ENCODE measurements at regions not wholly inside any gene's neighbourhood (a gene's known extent, or its start where the extent isn't known, plus 50 kb on each side); places are given as distances from the start of the nearest gene placed in this dataset.

DNA sequence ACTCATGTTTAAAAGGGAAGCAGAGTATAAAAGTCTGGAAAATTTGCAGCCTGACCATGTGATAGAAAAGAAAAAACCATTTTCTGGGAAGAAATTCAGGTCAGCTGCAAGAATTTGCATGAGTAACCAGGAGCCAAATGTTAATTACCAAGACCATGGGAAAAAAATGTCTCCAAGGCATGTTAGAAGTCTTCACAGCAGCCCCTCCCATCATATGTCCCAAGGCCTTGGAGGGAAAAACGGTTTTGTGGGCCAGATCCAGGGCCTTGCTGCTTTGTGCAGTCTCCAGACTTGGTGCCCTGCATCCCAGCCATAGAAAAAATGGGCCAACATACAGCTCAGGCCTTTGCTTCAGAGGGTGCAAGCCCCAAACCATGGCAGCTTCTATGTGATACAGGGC is 1019.6 kb upstream of the SORCS1 start:
- H3K9me3 ChIP-seq (ENCODE audit: control insufficient read depth, insufficient read depth, low read depth, low read length), result no peaks in the 10 kb centered on the region
- CTCF ChIA-PET, result no interaction called here

DNA sequence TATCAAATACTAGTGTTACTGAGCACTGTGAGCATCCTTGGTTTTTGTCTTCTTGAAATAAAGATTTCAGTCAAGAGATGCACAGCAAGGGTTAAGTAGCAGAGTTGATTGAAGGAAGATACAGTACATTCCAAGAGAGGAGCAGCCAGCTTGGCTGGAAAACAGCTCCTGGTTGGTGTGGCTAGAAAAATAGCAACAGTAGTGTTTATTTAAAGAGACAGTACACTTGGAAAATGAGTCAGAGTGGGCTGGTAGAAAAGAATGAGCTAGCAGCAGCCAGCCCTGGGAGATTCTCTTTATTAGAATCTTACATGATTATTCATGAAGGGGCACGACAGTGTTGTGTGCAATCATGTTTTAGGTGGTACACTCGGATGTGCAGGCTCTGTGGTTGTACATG is 1016.4 kb upstream of the SORCS1 start:
- H3K4me3 ChIP-seq (ENCODE audit: low read depth, low read length), result no peak overlapping the region
- no peaks in the 10 kb centered on the region for H3K4me1 ChIP-seq (ENCODE audit: control insufficient read depth, insufficient read depth, low read length)
- no peaks in the 10 kb centered on the region for H3K9me3 ChIP-seq (ENCODE audit: control insufficient read depth, insufficient read depth, low read depth, low read length)
- POLR2A ChIA-PET, result no interaction called here
- CTCF ChIA-PET, result no interaction called here
- H3K27ac ChIP-seq (ENCODE audit: extremely low read depth, low read depth, low read length), result no peak overlapping the region
- H3K36me3 ChIP-seq (ENCODE audit: control insufficient read depth in 2 of 2, insufficient read depth in 1 of 2, low read length in 2 of 2), result no peaks in the 10 kb centered on the region
- TF ChIP-seq ZSCAN23 (tag by site-specific recombination; IDR thresholded peaks at IDR 0.05) (no peak), ZNF311 (tag by site-specific recombination; IDR thresholded peaks at IDR 0.05; ENCODE audit: borderline replicate concordance) (no peak), OVOL3 (tag by site-specific recombination; IDR thresholded peaks at IDR 0.05) (no peak), ZNF548 (tag by site-specific recombination; IDR thresholded peaks at IDR 0.05) (no peak), ZNF112 (tag by site-specific recombination; IDR thresholded peaks at IDR 0.05) (no peak), ZNF555 (tag by site-specific recombination; conservative IDR thresholded peaks at IDR 0.05) (no peak), MZF1 (tag by site-specific recombination; IDR thresholded peaks at IDR 0.05; ENCODE audit: borderline replicate concordance) (no peak), ZIC2 (tag by site-specific recombination; IDR thresholded peaks at IDR 0.05) (no peak), ZFP69B (tag by site-specific recombination; IDR thresholded peaks at IDR 0.05) (no peak), ZBTB20 (tag by site-specific recombination; IDR thresholded peaks at IDR 0.05) (no peak), ZNF664 (tag by site-specific recombination; IDR thresholded peaks at IDR 0.05) (no peak), ZNF658 (tag by site-specific recombination; IDR thresholded peaks at IDR 0.05) (no peak), ZNF157 (tag by site-specific recombination; IDR thresholded peaks at IDR 0.05) (no peak), ZNF747 (tag by site-specific recombination; IDR thresholded peaks at IDR 0.05) (no peak), ZNF558 (tag by site-specific recombination; IDR thresholded peaks at IDR 0.05) (no peak), ZNF777 (tag by site-specific recombination; IDR thresholded peaks at IDR 0.05; ENCODE audit: borderline replicate concordance) (no peak)
- TF ChIP-seq, protein P1, sequence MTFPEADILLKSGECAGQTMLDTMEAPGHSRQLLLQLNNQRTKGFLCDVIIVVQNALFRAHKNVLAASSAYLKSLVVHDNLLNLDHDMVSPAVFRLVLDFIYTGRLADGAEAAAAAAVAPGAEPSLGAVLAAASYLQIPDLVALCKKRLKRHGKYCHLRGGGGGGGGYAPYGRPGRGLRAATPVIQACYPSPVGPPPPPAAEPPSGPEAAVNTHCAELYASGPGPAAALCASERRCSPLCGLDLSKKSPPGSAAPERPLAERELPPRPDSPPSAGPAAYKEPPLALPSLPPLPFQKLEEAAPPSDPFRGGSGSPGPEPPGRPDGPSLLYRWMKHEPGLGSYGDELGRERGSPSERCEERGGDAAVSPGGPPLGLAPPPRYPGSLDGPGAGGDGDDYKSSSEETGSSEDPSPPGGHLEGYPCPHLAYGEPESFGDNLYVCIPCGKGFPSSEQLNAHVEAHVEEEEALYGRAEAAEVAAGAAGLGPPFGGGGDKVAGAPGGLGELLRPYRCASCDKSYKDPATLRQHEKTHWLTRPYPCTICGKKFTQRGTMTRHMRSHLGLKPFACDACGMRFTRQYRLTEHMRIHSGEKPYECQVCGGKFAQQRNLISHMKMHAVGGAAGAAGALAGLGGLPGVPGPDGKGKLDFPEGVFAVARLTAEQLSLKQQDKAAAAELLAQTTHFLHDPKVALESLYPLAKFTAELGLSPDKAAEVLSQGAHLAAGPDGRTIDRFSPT (tag by site-specific recombination; IDR thresholded peaks at IDR 0.05), result no peak
- TF ChIP-seq, protein P2, sequence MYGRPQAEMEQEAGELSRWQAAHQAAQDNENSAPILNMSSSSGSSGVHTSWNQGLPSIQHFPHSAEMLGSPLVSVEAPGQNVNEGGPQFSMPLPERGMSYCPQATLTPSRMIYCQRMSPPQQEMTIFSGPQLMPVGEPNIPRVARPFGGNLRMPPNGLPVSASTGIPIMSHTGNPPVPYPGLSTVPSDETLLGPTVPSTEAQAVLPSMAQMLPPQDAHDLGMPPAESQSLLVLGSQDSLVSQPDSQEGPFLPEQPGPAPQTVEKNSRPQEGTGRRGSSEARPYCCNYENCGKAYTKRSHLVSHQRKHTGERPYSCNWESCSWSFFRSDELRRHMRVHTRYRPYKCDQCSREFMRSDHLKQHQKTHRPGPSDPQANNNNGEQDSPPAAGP (tag by site-specific recombination; IDR thresholded peaks at IDR 0.05), result no peak
- TF ChIP-seq, protein P3, sequence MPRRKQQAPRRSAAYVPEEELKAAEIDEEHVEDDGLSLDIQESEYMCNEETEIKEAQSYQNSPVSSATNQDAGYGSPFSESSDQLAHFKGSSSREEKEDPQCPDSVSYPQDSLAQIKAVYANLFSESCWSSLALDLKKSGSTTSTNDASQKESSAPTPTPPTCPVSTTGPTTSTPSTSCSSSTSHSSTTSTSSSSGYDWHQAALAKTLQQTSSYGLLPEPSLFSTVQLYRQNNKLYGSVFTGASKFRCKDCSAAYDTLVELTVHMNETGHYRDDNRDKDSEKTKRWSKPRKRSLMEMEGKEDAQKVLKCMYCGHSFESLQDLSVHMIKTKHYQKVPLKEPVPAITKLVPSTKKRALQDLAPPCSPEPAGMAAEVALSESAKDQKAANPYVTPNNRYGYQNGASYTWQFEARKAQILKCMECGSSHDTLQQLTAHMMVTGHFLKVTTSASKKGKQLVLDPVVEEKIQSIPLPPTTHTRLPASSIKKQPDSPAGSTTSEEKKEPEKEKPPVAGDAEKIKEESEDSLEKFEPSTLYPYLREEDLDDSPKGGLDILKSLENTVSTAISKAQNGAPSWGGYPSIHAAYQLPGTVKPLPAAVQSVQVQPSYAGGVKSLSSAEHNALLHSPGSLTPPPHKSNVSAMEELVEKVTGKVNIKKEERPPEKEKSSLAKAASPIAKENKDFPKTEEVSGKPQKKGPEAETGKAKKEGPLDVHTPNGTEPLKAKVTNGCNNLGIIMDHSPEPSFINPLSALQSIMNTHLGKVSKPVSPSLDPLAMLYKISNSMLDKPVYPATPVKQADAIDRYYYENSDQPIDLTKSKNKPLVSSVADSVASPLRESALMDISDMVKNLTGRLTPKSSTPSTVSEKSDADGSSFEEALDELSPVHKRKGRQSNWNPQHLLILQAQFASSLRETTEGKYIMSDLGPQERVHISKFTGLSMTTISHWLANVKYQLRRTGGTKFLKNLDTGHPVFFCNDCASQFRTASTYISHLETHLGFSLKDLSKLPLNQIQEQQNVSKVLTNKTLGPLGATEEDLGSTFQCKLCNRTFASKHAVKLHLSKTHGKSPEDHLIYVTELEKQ (tag by site-specific recombination; IDR thresholded peaks at IDR 0.05; ENCODE audit: borderline replicate concordance), result no peak
- TF ChIP-seq, protein P4, sequence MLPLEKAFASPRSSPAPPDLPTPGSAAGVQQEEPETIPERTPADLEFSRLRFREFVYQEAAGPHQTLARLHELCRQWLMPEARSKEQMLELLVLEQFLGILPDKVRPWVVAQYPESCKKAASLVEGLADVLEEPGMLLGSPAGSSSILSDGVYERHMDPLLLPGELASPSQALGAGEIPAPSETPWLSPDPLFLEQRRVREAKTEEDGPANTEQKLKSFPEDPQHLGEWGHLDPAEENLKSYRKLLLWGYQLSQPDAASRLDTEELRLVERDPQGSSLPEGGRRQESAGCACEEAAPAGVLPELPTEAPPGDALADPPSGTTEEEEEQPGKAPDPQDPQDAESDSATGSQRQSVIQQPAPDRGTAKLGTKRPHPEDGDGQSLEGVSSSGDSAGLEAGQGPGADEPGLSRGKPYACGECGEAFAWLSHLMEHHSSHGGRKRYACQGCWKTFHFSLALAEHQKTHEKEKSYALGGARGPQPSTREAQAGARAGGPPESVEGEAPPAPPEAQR (tag by site-specific recombination; IDR thresholded peaks at IDR 0.05), result no peak

More for the DNA sequence above, 1019.6 kb upstream of the SORCS1 start:
- no peak overlapping the region for H3K27ac ChIP-seq (ENCODE audit: extremely low read depth, low read depth, low read length)
- TF ChIP-seq ZNF169 (tag by site-specific recombination; IDR thresholded peaks at IDR 0.05), result no peak
- TF ChIP-seq ZNF404 (tag by site-specific recombination; IDR thresholded peaks at IDR 0.05), result no peak
- no peak overlapping the region for H3K4me3 ChIP-seq (ENCODE audit: low read depth, low read length)
- no peaks in the 10 kb centered on the region for H3K4me1 ChIP-seq (ENCODE audit: control insufficient read depth, insufficient read depth, low read length)
- POLR2A ChIA-PET, result no interaction called here
- no peaks in the 10 kb centered on the region for H3K36me3 ChIP-seq (ENCODE audit: control insufficient read depth in 2 of 2, insufficient read depth in 1 of 2, low read length in 2 of 2)
